ENCODE measurements at regions not wholly inside any gene's neighbourhood (a gene's known extent, or its start where the extent isn't known, plus 50 kb on each side); places are given as distances from the start of the nearest gene placed in this dataset.

GRCh38 chr4:144259285-144259684 lies 118.8 kb upstream of the GYPA start:
- Histone ChIP-seq H3K27ac (ENCODE audit: insufficient read depth, low read depth, low read length) (no peak overlapping the region), H3K4me3 (replicated peaks in 1 of 3; ENCODE audit: insufficient read depth in 1 of 3, low read depth in 1 of 3, low read length in 3 of 3) (no peak overlapping the region), H3K9me3 (replicated peaks; ENCODE audit: control insufficient read depth, insufficient read depth, low read length) (peaks cover 2% of the 10 kb centered on the region), H3K36me3 (ENCODE audit: control insufficient read depth in 2 of 2, extremely low read depth in 1 of 2, insufficient read depth in 2 of 2, low read length in 2 of 2) (no peaks in the 10 kb centered on the region), H3K27me3 (ENCODE audit: control insufficient read depth in 2 of 2, insufficient read depth in 2 of 2, low read length in 2 of 2) (no peaks in the 10 kb centered on the region), H3K79me2 (ENCODE audit: control insufficient read depth, insufficient read depth, low read length) (no peaks in the 10 kb centered on the region), H4K20me1 (replicated peaks; ENCODE audit: control insufficient read depth, extremely low read depth, insufficient read depth, low read length) (no peaks in the 10 kb centered on the region), H3K4me2 (ENCODE audit: insufficient read depth, low read length) (no peak overlapping the region), H3K9me1 (replicated peaks; ENCODE audit: control insufficient read depth, extremely low read depth, insufficient read depth, low read length) (no peaks in the 10 kb centered on the region), H2AFZ (ENCODE audit: low read depth, low read length) (no peak overlapping the region), H3K9ac (replicated peaks; ENCODE audit: extremely low read depth, insufficient read depth, low read length) (no peak overlapping the region), H3K4me1 (ENCODE audit: control insufficient read depth, extremely low read depth, insufficient read depth, low read length) (no peaks in the 10 kb centered on the region)
- intact Hi-C loops (cut with micrococcal nuclease) (no loop called here), dilution Hi-C loops (cut with MboI; ENCODE audit: extremely low pct_ligation_motif_present, low sequenced_read_pairs) (no loop called here)
- ChIA-PET CTCF (no interaction called here), POLR2A (no interaction called here)
- no TSS peak for BruUV-seq (replicated peaks)
- no peak for FAIRE-seq
- TF ChIP-seq CTCF (IDR thresholded peaks at IDR 0.05; ENCODE audit: extremely low read depth in 1 of 2, insufficient read depth in 1 of 2, low read depth in 1 of 2, low read length in 2 of 2) (no peak), POLR2A (IDR thresholded peaks at IDR 0.05; ENCODE audit: low read depth, low read length) (no peak), POLR2AphosphoS5 (IDR thresholded peaks at IDR 0.05; ENCODE audit: insufficient read depth, low read depth, low read length) (no peak), JUN (IDR thresholded peaks at IDR 0.05; ENCODE audit: borderline replicate concordance, insufficient read depth, insufficient read length, low read depth) (no peak), MYC (IDR thresholded peaks at IDR 0.05; ENCODE audit: low read depth, low read length) (no peak), MAX (IDR thresholded peaks at IDR 0.05; ENCODE audit: insufficient read depth, insufficient read length) (no peak), EZH2 (IDR thresholded peaks at IDR 0.05; ENCODE audit: borderline replicate concordance, low read depth, low read length, severe bottlenecking) (no peak), FOS (IDR thresholded peaks at IDR 0.05; ENCODE audit: borderline replicate concordance, insufficient read depth, low read length) (no peak), GATA2 (IDR thresholded peaks at IDR 0.05; ENCODE audit: insufficient read depth, insufficient read length, low read depth, low read length) (no peak)
- DNase-seq (ENCODE audit: low read depth, low spot score) = no peak

Measured in endothelial cell of umbilical vein (primary cell).